HG03521 (cell line): ENCODE measurements at regions not wholly inside any gene's neighbourhood (a gene's known extent, or its start where the extent isn't known, plus 50 kb on each side); places are given as distances from the start of the nearest gene placed in this dataset.

Experiments used
- ATAC-seq: cut with Tn5 transposase; IDR thresholded peaks from one replicate; pipeline ENCODE4 v1.9.1; 2021; ENCODE audit warnings: mild to moderate bottlenecking, moderate library complexity; ENCODE audit not compliant: unreplicated experiment

- ATAC-seq, result no peak
These were observed 230.8 kb upstream of the CST7 start for GRCh38 chr20:24718277-24718676.

DNA sequence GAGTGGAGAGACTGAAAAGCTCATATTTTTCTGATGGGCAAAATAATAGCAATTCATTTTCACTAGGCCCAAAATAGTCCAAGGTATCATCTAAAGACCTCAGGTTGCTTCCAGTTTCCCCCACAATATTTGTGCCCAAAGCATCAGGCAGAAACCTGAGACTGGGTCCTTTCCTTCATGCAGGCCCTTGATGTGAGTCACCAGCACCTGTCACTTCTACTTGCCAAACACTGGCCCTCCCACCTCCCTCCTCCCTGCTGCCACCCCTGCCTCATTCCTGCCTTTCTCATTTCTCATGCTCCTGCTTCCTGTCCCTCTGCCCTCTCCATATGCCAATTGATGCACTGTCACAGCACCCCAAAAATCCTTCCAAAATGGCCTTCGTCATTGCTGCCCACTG, 230.4 kb upstream of the CST7 start:
- ATAC-seq, result no peak

- ATAC-seq, result no peak
These were observed 228.1 kb upstream of the CST7 start for GRCh38 chr20:24720957-24721356.

- no peak for ATAC-seq
These were observed 227.0 kb upstream of the CST7 start for GRCh38 chr20:24721891-24722568.

- ATAC-seq, result no peak
These were observed 226.5 kb upstream of the CST7 start for GRCh38 chr20:24722586-24722985.

DNA sequence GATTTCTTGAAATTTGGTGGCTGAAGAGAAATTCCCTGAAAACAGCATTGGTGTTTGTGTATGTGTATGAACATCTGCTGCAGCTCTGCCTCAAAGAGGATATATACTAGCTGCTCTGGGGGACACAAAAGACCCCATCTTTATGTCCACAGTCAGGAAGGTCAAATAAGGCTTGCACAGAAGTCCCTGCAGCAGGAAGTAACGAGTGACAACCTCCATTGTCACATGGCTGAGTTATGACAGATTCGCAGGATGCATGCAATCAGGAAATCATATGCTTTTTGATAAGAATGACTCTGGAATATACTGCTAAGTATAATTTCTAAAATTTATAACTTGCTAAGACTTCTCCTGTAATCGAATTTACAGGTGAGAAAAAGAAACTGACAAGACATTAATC, 225.9 kb upstream of the CST7 start:
- ATAC-seq, result no peak

DNA sequence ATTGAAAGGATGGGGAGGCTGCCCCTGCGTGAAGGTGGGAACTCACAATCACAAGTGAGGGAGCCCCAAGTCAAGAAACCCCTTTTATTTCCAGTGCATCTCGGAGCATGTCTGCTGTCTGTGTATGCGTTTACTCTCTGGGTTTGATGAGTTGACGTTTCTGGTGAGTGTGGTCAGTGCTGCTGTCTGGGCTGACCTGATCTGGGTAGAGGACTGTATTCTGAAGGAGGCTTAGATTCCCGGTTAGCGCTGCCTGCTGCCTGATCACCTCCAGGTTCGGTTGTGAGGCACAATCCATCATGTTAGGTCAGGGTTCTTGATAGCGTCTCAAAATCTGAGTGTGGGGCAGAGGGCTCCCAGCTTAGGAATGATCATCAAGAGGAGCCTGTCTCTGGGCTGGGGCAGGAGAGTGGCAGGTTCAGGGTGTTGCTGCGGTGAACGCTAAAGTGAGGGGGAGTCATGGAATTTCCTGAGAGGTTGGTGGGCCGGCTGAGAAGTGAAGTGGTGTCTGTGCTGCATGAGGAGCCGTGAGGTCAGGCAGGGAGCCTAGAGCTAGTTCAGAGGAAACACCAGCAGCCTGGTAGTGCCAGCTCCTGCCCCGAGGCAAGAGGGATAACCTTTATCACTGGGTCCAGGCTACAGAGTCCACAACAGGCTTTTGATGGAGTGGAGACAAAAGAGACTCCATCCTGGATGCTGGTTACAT, 225.3 kb upstream of the CST7 start:
- no peak for ATAC-seq

DNA sequence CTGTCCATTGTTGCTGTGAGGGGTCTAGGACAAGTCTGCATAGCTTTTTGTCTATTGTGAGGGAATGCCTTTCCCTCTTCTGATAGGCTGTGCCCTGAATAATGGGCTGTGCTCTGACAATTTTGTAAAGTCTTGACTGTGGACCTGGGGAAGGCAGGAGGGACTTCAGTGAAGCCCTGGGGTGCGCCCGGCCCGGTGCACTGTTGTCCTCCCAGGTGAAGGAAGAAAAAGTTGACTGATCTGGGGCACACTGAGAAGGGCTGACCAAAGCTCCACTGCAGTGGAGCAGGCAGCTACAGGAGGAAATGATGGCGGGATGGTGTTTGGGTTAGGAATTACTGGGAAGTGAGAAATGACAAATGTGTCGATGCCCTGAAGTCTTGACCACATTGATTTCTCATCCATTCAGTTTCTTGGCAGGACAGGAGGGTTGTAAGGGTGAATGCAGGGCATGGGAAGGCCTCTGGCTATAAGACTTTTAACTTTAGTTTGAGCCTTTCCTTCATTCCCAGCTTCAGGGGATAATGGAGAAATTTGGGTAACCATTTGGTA, 224.0 kb upstream of the CST7 start:
- no peak for ATAC-seq

GRCh38 chr20:24727795-24728194, 221.3 kb upstream of the CST7 start:
- ATAC-seq, result no peak

GRCh38 chr20:24729896-24730605, 219.0 kb upstream of the CST7 start:
- ATAC-seq, result no peak

GRCh38 chr20:24730750-24731149, 218.3 kb upstream of the CST7 start:
- ATAC-seq, result no peak

GRCh38 chr20:24731312-24731711, 217.8 kb upstream of the CST7 start:
- ATAC-seq, result no peak

- no peak for ATAC-seq
These were observed 217.0 kb upstream of the CST7 start for GRCh38 chr20:24732076-24732475.

GRCh38 chr20:24732599-24732998, 216.5 kb upstream of the CST7 start:
- no peak for ATAC-seq

DNA sequence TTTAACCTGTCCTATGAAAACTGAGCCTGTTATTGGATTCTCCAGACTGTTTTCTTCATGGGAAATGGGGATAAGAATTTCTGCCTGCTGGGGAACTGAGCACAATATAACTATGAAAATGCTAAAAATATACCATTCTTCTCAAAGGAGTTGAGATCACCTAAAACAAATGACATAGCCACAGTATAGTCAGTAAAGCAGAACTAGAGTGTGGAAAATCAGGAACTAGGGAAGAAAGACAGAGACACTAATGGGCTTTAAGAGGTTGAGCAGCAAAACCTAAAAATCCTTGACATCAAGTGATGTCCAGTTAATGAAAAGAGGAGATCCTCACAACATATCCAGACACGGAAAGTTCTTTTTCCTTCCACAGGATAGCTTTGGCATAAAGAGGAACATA, 215.7 kb upstream of the CST7 start:
- no peak for ATAC-seq

DNA sequence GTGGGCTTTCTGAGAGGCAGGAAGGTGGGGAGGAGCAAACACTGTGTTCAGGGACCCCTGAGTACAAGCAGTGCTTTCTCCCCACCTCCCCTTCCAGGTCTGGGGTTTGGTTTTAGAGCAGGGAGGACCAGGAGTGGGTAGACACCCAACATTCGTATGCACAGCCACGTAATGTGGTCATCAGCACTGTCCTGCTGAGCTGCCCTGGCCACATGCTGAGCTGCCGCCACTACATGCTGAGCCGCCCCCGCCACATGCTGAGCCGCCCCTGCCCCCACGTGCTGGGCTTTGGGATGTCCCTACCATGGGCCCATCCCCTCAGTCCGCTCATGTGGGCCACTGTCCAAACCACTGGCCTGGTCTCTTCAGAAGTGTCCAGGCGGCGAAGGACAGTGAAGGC, 214.9 kb upstream of the CST7 start:
- ATAC-seq, result no peak

DNA sequence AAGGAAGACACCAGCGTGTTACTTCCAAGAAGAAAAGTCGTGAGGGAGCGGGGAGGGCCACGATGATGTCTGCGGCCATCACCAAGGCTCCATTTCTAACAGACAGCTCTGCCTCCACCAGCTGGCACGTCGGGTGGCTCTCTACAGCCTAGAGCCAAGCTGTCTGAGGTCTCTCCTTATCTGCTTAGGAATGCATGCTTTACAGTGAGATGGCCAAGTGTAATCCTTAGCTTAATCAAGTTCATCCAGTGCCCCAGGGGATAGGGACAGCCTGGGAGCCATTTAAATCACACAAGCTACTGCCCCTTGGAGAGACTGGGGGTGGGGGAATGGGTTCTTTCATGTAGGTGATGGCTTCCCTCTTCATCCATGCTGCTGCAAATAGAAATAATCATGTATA, 213.8 kb upstream of the CST7 start:
- ATAC-seq, result no peak

DNA sequence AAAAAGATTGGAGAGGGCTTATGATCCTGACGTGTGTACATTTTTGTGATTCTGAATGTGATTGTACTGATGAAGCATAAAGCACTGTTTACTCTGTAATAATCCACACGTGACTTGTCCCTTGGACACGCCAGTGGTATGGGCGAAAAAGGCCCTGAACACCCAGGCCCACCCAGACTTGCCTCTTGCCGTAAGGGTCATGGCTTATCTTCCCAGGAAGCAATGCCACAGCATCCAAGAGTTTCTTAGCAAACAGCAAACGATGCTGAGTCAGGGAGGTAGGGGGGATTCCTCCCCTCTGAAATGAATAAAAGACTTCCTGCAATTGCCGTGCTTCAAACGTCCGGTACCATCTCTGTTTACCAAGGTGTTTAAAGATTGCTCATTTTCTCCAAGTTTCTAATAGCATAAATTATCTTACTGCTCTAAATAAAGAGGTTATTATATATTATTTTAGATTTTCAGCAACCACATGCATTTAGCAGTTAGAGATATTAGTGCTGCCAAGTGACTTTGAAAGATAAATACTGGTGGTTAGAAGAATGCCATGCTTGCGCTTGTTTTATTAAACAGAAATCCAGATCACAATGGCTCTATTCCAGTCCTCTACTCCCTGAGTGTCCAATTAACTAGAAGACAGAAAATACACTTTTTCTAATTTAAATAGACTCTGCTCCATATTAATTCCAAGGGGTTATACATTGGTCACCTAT, 212.8 kb upstream of the CST7 start:
- ATAC-seq, result no peak

DNA sequence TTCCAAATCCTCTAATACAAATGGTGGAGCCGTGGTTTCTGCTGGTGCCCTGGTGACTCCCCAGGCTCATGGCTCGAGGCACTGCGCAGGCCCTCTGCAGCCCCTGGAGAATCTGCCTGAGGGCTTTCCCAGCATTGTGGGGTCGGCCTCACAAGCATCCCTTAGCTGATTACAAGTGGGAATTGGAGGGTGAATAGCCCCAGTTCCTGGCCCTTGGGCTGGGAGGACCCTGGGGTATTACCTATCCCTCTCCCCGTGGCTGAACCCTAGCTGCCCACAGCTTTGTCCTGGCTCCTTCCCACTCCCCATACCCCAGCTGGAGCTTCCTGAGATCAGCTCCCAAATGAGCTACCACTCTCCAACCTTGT, 212.2 kb upstream of the CST7 start:
- no peak for ATAC-seq

DNA sequence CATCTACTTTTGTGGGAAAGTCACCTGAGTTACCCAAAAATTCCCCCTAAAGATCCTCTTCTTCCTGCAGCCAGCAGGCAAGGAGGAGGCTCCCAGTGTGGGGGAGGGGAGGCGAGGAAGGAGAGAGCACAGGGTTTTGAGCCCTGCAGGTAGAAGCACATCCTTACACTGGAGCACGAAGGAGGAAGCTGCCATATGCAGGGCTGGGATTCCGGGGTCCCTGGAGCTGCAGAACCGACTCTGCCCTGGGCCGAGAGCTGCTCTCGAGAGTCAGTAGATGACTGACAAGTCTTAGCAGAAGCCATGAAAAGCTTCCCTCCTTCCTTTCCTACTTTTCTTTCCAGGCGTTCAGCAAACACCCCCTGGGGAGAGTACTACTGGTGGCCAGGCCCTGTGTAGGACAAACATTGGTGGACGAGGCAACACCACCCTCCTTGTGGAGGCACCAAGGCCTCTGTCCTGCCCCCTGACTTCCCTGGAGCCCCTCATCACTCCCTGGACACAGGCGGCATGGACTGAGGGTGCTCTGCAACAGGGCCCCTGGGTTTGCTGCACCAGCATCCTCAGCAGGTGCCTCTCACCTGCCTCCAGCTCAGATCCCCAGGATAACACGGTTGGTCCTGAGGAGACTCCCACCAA, 211.7 kb upstream of the CST7 start:
- ATAC-seq, result no peak
